Activated naive CD4-positive, alpha-beta T cell treated with anti-CD3 and anti-CD28 coated beads, Interleukin-2, amount 50 U/mL, for 24 hours (primary cell): ENCODE measurements at regions not wholly inside any gene's neighbourhood (a gene's known extent, or its start where the extent isn't known, plus 50 kb on each side); places are given as distances from the start of the nearest gene placed in this dataset.

ENCODE experiments used
- H3K27ac Mint-ChIP-seq: one replicate; pipeline ENCODE4 v1.8.0; 2021; ENCODE audit warnings: mild to moderate bottlenecking, mixed read lengths
- H3K27me3 Mint-ChIP-seq: one replicate; pipeline ENCODE4 v1.8.0; 2021; ENCODE audit warnings: mixed read lengths
- H3K36me3 Mint-ChIP-seq: one replicate; pipeline ENCODE4 v1.8.0; 2021; ENCODE audit warnings: mixed read lengths
- H3K4me1 Mint-ChIP-seq: one replicate; pipeline ENCODE4 v1.8.0; 2021; ENCODE audit warnings: mixed read lengths
- H3K4me3 Mint-ChIP-seq: one replicate; pipeline ENCODE4 v1.8.0; 2021; ENCODE audit warnings: mild to moderate bottlenecking, mixed read lengths
- H3K9me3 Mint-ChIP-seq: one replicate; pipeline ENCODE4 v1.8.0; 2021; ENCODE audit warnings: mixed read lengths

- Mint-ChIP-seq H3K4me1 (no peaks in the 10 kb centered on the region), H3K36me3 (no peaks in the 10 kb centered on the region), H3K4me3 (no peak overlapping the region), H3K27me3 (no peaks in the 10 kb centered on the region), H3K9me3 (no peaks in the 10 kb centered on the region), H3K27ac (no peak overlapping the region)
These were observed 999.7 kb upstream of the ALCAM start for GRCh38 chr3:104367000-104367399.

GRCh38 chr3:104368760-104369159, 997.9 kb upstream of the ALCAM start:
- Mint-ChIP-seq H3K27me3 (no peaks in the 10 kb centered on the region), H3K4me3 (no peak overlapping the region)

DNA sequence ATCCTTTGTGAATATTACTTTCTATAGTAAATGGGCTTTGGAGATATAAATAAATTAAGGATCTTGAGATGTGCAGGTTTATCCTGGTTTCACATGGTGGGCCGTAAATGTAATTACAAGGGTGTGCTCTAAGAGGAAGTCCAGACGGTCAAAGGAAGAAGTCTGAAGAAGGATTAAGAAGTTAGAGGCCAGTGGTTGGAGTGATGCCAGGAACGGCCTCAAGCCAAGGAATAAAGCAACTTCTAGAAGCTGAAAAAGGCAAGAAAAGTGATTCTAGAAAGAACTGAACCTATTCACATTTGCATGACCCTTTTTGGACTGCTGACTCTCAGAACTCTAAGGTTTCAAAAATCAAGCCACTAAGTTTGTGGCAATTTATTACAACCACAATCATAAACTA, 981.3 kb upstream of the ALCAM start:
- Mint-ChIP-seq H3K27ac (no peak overlapping the region), H3K9me3 (peaks cover 16% of the 10 kb centered on the region), H3K4me3 (no peak overlapping the region), H3K4me1 (no peaks in the 10 kb centered on the region), H3K36me3 (no peaks in the 10 kb centered on the region), H3K27me3 (no peaks in the 10 kb centered on the region)

More at GRCh38 chr3:104368760-104369159, 997.9 kb upstream of the ALCAM start:
- Mint-ChIP-seq H3K9me3 (no peaks in the 10 kb centered on the region), H3K27ac (no peak overlapping the region), H3K4me1 (no peaks in the 10 kb centered on the region), H3K36me3 (no peaks in the 10 kb centered on the region)

GRCh38 chr3:104388619-104389018, 978.1 kb upstream of the ALCAM start:
- Mint-ChIP-seq H3K4me3 (no peak overlapping the region), H3K4me1 (no peaks in the 10 kb centered on the region), H3K27me3 (no peaks in the 10 kb centered on the region), H3K9me3 (peaks cover 15% of the 10 kb centered on the region), H3K36me3 (no peaks in the 10 kb centered on the region), H3K27ac (no peak overlapping the region)

DNA sequence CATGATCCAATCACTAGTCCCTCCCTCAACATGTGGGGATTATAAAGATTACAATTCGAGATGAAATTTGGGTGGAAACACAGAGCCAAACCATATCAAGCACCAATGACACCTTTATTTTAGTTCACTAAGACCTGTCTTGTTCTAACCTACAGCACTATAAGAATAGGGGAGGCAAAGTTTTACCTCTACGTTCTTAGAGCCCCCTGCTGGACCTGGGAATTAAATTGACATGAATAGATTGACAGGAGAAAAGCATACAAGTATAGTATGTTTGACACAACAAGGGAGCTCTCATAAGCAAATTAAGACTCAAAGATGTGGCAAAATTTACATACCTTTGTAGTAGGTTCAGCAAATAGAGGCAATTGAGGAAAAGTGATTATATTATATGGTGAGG, 974.4 kb upstream of the ALCAM start:
- no peaks in the 10 kb centered on the region for H3K27me3 Mint-ChIP-seq
- peaks cover 11% of the 10 kb centered on the region for H3K9me3 Mint-ChIP-seq
- no peak overlapping the region for H3K27ac Mint-ChIP-seq
- no peaks in the 10 kb centered on the region for H3K4me1 Mint-ChIP-seq
- H3K36me3 Mint-ChIP-seq, result no peaks in the 10 kb centered on the region
- no peak overlapping the region for H3K4me3 Mint-ChIP-seq

- no peaks in the 10 kb centered on the region for H3K9me3 Mint-ChIP-seq
- no peak overlapping the region for H3K4me3 Mint-ChIP-seq
- H3K4me1 Mint-ChIP-seq, result no peaks in the 10 kb centered on the region
- no peak overlapping the region for H3K27ac Mint-ChIP-seq
- no peaks in the 10 kb centered on the region for H3K36me3 Mint-ChIP-seq
- no peaks in the 10 kb centered on the region for H3K27me3 Mint-ChIP-seq
These were observed 969.6 kb upstream of the ALCAM start for GRCh38 chr3:104396974-104397669.

- H3K36me3 Mint-ChIP-seq, result no peaks in the 10 kb centered on the region
- H3K4me1 Mint-ChIP-seq, result no peaks in the 10 kb centered on the region
- no peak overlapping the region for H3K4me3 Mint-ChIP-seq
- H3K27me3 Mint-ChIP-seq, result no peaks in the 10 kb centered on the region
- no peak overlapping the region for H3K27ac Mint-ChIP-seq
- no peaks in the 10 kb centered on the region for H3K9me3 Mint-ChIP-seq
These were observed 969.0 kb upstream of the ALCAM start for GRCh38 chr3:104397713-104398112.

- no peak overlapping the region for H3K4me3 Mint-ChIP-seq
- peaks cover 7% of the 10 kb centered on the region for H3K9me3 Mint-ChIP-seq
- no peaks in the 10 kb centered on the region for H3K36me3 Mint-ChIP-seq
- H3K27ac Mint-ChIP-seq, result no peak overlapping the region
- H3K27me3 Mint-ChIP-seq, result no peaks in the 10 kb centered on the region
- H3K4me1 Mint-ChIP-seq, result no peaks in the 10 kb centered on the region
These were observed 963.8 kb upstream of the ALCAM start for GRCh38 chr3:104402902-104403301.

- H3K9me3 Mint-ChIP-seq, result no peaks in the 10 kb centered on the region
- no peak overlapping the region for H3K27ac Mint-ChIP-seq
- H3K36me3 Mint-ChIP-seq, result no peaks in the 10 kb centered on the region
- H3K27me3 Mint-ChIP-seq, result no peaks in the 10 kb centered on the region
- no peak overlapping the region for H3K4me3 Mint-ChIP-seq
- no peaks in the 10 kb centered on the region for H3K4me1 Mint-ChIP-seq
These were observed 955.0 kb upstream of the ALCAM start for GRCh38 chr3:104411757-104412156.

DNA sequence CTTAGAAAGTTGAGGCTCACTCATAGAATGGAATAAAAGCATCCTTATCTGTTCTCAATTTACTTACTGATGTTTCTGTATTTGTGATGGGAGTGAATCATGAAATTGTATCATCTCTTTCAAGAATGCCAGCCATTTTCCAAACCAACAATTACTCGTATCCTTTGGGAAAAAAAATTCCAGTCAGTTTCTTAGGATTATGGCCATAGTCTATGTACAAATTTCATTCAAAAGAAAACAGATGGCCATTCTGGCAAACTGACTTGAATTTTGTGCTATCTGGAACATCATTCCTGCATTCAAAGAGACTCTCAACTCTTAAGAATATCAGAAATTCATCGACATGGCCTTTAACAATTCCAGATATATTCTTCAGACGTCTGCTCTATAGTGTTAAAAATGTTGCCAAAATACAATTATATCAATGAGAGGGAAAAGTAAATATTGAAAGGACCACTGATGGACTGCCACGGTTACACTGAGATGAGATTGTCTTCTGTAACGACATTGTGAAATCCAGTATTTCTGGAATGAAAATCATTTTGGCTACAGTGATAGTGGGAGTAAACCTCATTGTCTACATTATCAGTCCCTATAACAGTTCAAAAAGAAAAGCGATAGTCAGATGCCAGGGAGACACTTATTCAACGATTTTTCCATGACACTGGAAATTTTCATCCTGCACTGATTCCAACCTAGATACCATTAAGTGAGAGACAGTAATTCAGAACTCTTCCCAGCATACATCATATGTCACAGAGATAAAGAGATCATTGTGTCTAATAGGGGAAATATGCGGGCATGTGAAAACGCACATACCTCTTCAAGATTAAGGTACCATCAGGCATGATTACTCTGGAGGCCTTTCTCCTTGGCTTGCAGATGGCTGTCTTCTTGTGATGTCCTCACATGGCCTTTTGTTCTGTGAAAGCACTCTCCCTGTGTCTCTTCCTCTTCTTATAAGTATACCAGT, 953.8 kb upstream of the ALCAM start:
- Mint-ChIP-seq H3K4me3 (no peak overlapping the region), H3K4me1 (no peaks in the 10 kb centered on the region), H3K27me3 (no peaks in the 10 kb centered on the region), H3K36me3 (no peaks in the 10 kb centered on the region), H3K27ac (no peak overlapping the region), H3K9me3 (no peaks in the 10 kb centered on the region)

DNA sequence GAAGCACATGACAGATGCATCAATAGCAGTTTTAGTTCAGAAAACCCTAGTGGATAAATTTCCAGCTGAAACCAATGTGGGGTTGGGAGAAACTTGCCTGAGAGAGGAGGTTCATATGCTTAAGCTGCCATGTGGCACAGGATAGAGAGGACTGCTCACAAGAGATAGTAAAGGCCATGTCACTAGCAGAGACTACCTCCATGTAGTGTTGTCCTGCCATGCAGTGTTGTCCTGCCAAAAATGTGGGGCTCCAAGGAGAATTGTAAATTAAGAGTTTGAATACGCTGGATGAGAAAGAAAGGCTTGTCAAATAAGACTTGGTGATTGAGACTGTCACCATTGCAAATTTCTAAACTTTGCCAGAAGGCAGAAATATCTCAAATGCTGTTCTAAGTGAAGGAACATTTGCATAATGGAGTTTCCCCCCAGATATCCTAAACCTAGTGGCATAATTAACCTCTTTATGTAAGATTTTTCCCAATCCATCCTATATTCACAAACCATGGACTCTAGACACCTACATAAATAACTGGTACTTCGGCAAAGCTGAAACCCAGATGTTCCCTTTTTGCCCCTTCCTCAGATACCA, 938.3 kb upstream of the ALCAM start:
- Mint-ChIP-seq H3K27me3 (no peaks in the 10 kb centered on the region), H3K9me3 (no peaks in the 10 kb centered on the region), H3K4me1 (no peaks in the 10 kb centered on the region), H3K4me3 (no peak overlapping the region), H3K36me3 (no peaks in the 10 kb centered on the region), H3K27ac (no peak overlapping the region)

DNA sequence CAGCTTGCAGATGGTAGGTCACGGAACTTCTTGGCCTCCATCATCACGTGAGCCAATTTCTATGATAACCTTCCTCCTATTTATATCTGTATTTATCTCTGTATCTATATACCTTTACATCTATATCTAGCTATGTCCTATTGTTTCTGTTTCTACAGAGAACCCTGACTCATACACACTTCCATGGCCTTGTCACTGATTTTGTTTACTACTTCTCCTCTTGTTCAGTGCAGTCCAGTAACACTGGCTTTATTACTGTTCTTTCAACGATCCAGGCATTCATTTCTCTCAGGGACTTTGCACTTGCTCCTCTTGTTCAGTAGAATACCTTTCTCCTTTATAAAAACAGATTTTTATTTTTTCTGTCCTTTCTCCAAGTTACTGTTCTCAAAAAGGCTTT, 937.0 kb upstream of the ALCAM start:
- Mint-ChIP-seq H3K9me3 (no peaks in the 10 kb centered on the region), H3K4me3 (no peak overlapping the region), H3K27ac (no peak overlapping the region), H3K27me3 (no peaks in the 10 kb centered on the region), H3K4me1 (no peaks in the 10 kb centered on the region), H3K36me3 (no peaks in the 10 kb centered on the region)

DNA sequence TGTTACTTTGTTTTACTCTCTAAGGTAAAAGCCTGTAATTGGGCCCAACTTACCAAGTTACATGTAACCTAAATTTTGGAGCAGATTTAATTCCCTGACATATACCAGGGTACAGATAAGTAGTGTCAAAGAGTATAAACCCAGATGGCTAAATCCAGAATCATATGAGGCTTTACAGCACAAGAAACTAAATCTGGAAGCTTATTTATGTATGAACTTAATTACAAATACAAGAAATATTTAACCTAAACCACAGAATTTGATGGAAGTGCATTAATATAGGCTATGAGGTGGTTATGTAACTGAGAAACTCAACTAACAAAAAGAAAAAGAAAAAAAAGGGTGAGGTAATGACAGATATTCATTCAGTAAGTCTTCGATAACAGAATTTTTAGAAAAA, 930.2 kb upstream of the ALCAM start:
- no peak overlapping the region for H3K4me3 Mint-ChIP-seq
- H3K27me3 Mint-ChIP-seq, result no peaks in the 10 kb centered on the region
- H3K9me3 Mint-ChIP-seq, result no peaks in the 10 kb centered on the region
- H3K36me3 Mint-ChIP-seq, result no peaks in the 10 kb centered on the region
- no peaks in the 10 kb centered on the region for H3K4me1 Mint-ChIP-seq
- no peak overlapping the region for H3K27ac Mint-ChIP-seq

DNA sequence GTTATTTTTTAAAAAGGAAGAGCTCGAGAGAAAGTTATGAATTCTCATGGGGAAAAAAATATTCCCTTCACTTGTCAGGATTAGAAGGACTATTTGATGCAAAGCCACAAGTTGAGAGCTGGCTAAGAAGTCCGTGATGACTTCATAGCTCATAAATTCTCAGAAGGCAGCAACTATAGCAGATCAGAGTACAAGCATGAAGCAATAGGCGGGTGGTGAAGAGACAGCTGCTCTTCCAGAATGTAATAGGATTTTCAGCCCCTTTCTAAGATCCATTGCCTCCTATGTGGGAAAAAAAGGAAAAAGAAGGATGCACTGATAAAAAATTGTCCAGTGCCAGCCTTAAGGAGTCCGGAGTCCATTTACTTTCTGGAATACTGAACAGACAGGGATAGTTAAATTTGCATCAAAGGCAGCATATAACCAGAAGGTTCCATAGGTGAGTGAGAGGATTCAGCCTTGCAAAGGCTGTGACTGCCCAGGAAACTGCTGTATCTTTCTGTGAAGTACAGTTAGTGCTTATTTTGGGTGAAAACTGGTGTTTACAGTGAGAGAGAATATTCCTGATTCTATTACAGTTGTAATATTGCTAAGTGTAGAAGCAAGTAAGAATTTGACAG, 929.5 kb upstream of the ALCAM start:
- no peaks in the 10 kb centered on the region for H3K9me3 Mint-ChIP-seq
- H3K27ac Mint-ChIP-seq, result no peak overlapping the region
- no peak overlapping the region for H3K4me3 Mint-ChIP-seq
- H3K4me1 Mint-ChIP-seq, result no peaks in the 10 kb centered on the region
- no peaks in the 10 kb centered on the region for H3K36me3 Mint-ChIP-seq
- no peaks in the 10 kb centered on the region for H3K27me3 Mint-ChIP-seq

DNA sequence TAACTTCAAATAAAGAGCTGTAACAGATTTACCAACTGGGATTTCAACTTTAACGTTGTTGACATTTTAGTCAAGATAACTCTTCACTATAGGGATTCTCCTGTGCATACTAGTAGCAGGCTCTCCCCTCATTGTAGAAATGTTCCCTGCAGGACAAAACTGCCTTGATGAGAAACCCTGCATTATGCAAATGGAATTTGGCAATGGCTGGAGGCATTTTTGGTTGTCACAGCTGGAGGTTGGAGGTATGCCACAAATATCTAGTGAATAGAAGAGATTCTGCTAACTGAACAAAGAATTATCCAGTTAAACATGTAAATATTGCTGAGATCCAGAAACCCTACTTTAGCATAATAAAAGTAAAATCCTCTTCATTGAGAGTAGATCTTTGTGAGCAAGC, 928.8 kb upstream of the ALCAM start:
- H3K4me1 Mint-ChIP-seq, result no peaks in the 10 kb centered on the region
- H3K4me3 Mint-ChIP-seq, result no peak overlapping the region
- no peaks in the 10 kb centered on the region for H3K36me3 Mint-ChIP-seq
- no peaks in the 10 kb centered on the region for H3K9me3 Mint-ChIP-seq
- no peak overlapping the region for H3K27ac Mint-ChIP-seq
- no peaks in the 10 kb centered on the region for H3K27me3 Mint-ChIP-seq

- Mint-ChIP-seq H3K27ac (no peak overlapping the region), H3K4me1 (no peaks in the 10 kb centered on the region), H3K9me3 (no peaks in the 10 kb centered on the region), H3K36me3 (no peaks in the 10 kb centered on the region), H3K4me3 (no peak overlapping the region), H3K27me3 (no peaks in the 10 kb centered on the region)
These were observed 928.0 kb upstream of the ALCAM start for GRCh38 chr3:104438706-104439105.
